Central memory CD8-positive, alpha-beta T cell (primary cell): ENCODE measurements at regions not wholly inside any gene's neighbourhood (a gene's known extent, or its start where the extent isn't known, plus 50 kb on each side); places are given as distances from the start of the nearest gene placed in this dataset.

Experiments used
- ATAC-seq: fragments of 150-1000 bp; cut with Tn5 transposase; replicated peaks from 2 replicates; pipeline ENCODE4 v1.10.0; 2022; ENCODE audit warnings: mild to moderate bottlenecking, moderate FRiP score, moderate number of reproducible peaks; ENCODE audit not compliant: poor library complexity, severe bottlenecking; ENCODE audit errors: extremely low read depth
- DNase-seq, 2 donors: peaks; one replicate each; pipeline ENCODE4 v3.0.0; 2021; ENCODE audit warnings: low spot score in 2 of 2
- H3K27ac Mint-ChIP-seq: one replicate; pipeline ENCODE4 v1.8.0; 2022; ENCODE audit warnings: low read depth, mild to moderate bottlenecking, moderate library complexity, mixed read lengths
- H3K27me3 Mint-ChIP-seq: one replicate; pipeline ENCODE4 v1.8.0; 2022; ENCODE audit warnings: mixed read lengths
- H3K36me3 Mint-ChIP-seq: one replicate; pipeline ENCODE4 v1.8.0; 2022; ENCODE audit warnings: mild to moderate bottlenecking, moderate library complexity, mixed read lengths; ENCODE audit not compliant: insufficient read depth
- H3K4me1 Mint-ChIP-seq: one replicate; pipeline ENCODE4 v1.8.0; 2022; ENCODE audit warnings: mixed read lengths
- H3K4me3 Mint-ChIP-seq: one replicate; pipeline ENCODE4 v1.8.0; 2022; ENCODE audit warnings: mild to moderate bottlenecking, moderate library complexity, mixed read lengths
- H3K9me3 Mint-ChIP-seq: one replicate; pipeline ENCODE4 v1.8.0; 2022; ENCODE audit warnings: mixed read lengths

DNA sequence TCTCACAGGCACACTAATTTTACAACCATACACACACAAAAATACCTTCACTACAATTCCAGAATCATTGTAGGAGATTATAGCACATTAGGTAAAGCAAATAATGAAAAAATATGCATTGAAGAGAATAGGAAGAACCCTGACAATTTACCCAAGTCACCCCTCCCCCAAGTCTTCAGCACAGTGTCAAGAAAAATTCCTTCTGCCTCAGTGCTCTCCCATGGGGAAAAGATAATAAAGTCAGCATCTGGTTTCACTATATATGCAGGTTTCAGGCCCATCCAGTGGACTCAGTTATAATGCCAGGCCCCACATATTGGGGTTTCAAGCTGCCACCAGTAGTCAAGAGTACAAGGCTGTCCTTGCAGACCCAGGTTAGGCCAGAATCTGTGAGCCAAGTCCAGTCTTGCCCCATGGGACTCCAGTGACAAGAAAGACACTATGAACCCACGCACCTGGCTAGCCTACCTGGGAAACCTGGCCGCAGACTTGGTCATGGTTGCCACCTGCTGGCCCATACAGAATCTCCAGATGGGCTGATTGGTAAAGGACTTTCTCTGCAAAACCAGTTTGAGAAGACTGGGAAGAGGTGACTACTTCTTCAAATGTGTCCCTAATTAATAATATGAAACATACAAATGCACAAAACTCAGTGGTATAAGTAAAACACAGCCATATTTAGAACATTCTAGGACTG is 398.6 kb upstream of the FLRT2 start:
- ATAC-seq = no peak
- no peaks in the 10 kb centered on the region for H3K36me3 Mint-ChIP-seq
- no peaks in the 10 kb centered on the region for H3K4me1 Mint-ChIP-seq
- H3K27ac Mint-ChIP-seq = no peak overlapping the region
- no peak for DNase-seq
- no peak overlapping the region for H3K4me3 Mint-ChIP-seq
- H3K9me3 Mint-ChIP-seq = peaks cover 13% of the 10 kb centered on the region
- H3K27me3 Mint-ChIP-seq = no peaks in the 10 kb centered on the region

DNA sequence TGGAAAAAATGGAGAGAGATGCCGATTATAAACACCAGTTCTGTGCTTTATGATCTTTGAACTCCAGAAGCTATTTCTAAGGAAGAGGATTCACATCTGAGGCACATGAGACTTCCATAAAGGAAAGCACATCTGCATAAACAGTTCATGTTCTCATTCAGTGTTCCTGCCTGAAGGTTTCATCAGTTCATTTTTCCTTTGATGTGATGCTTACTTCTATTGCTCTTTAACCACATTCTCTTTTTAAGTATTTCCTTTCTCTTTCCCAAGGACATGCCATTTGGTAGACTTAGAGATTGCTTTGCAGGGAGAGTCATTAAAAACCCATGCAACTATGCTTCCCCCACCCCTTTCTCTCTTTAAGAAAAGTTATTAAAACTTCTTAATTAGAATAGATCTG is 387.0 kb upstream of the FLRT2 start:
- Mint-ChIP-seq H3K4me3 (no peak overlapping the region), H3K4me1 (no peaks in the 10 kb centered on the region), H3K27me3 (no peaks in the 10 kb centered on the region), H3K9me3 (peaks cover 11% of the 10 kb centered on the region), H3K27ac (no peak overlapping the region), H3K36me3 (no peaks in the 10 kb centered on the region)
- ATAC-seq = no peak
- DNase-seq = no peak

DNA sequence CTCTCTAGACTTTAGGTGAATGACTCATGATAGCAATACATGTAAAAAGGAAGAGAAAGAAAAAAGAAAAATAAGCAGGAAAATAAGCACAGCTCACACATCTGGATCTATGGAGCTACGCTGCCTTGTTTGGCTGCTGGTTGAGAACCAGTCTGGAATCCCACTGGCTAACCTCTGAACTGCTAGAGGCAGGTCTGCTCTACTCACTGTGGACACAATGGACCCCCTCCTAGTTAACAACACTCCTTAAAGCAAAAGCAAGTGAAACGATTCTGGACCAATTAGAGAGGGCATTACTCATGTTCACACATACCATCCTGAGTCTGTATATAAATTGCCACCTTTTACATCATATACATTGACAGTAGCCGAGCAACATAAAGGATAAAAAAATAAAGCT is 383.2 kb upstream of the FLRT2 start:
- H3K9me3 Mint-ChIP-seq = peaks cover 12% of the 10 kb centered on the region
- ATAC-seq (no peak), DNase-seq (no peak)
- no peaks in the 10 kb centered on the region for H3K4me1 Mint-ChIP-seq
- no peak overlapping the region for H3K4me3 Mint-ChIP-seq
- H3K27ac Mint-ChIP-seq = no peak overlapping the region
- H3K27me3 Mint-ChIP-seq = no peaks in the 10 kb centered on the region
- H3K36me3 Mint-ChIP-seq = no peaks in the 10 kb centered on the region

DNA sequence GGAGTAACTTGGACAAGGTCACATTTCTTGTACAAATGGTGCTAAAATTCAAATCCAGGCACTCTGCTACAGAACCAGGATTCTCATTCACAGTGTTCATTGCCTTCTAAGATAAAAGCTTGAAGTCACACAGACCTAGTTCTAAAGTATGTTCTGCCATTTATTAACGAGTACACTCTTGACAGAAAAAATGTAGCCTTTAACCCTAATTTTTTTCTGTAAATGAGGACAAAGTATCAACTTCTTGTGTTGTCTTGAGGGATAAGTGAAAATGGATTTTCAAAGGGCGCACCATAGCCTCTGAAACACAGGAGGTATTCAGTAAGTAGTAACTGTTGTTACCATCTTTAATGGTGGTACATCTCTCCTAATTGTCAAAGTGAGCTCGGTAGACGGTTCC is 379.8 kb upstream of the FLRT2 start:
- Mint-ChIP-seq H3K27ac (no peak overlapping the region), H3K27me3 (no peaks in the 10 kb centered on the region), H3K36me3 (no peaks in the 10 kb centered on the region), H3K9me3 (peaks cover 16% of the 10 kb centered on the region), H3K4me3 (no peak overlapping the region), H3K4me1 (no peaks in the 10 kb centered on the region)
- DNase-seq (no peak), ATAC-seq (no peak)

DNA sequence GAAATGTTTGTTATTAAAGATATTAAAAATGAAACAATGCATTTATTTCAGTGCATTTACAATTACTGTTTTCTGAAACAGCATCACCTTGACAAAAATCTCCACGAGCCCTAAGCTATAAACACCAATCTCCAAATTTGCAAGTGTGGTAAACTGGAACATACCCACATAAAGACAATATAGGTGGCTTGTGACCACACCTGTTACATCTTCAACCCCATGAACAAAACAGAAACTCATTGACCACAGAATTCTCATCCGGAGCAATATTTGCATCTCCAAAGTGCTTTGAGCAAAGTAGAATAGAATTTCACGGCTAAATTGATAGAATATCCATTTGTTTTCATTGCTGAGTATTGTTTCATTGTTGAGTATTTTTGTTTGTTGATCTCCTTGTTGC is 375.2 kb upstream of the FLRT2 start:
- Mint-ChIP-seq H3K4me1 (no peaks in the 10 kb centered on the region), H3K9me3 (peaks cover 10% of the 10 kb centered on the region), H3K27me3 (no peaks in the 10 kb centered on the region), H3K27ac (no peak overlapping the region), H3K4me3 (no peak overlapping the region), H3K36me3 (peaks cover 2% of the 10 kb centered on the region)
- DNase-seq = no peak
- no peak for ATAC-seq

DNA sequence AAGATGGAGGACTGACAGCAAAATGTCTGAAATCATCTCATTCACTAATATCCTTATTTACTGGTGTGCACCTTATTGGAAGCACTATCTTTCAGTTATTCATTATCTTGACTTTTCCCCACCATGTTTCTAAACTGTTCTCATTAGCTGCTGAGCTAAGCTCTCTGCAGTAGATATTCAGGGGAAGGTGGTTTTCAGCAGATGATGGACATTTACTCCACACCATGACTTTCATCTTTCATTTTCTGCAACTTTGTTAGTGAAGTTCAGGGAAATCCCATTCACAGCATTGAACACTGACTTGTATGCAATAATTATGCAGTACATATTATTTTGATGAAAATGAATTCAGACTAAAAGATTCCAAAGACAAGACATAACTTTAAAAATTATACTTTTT is 373.6 kb upstream of the FLRT2 start:
- Mint-ChIP-seq H3K27ac (no peak overlapping the region), H3K36me3 (peaks cover 2% of the 10 kb centered on the region), H3K4me1 (no peaks in the 10 kb centered on the region), H3K27me3 (no peaks in the 10 kb centered on the region), H3K9me3 (peaks cover 14% of the 10 kb centered on the region), H3K4me3 (no peak overlapping the region)
- ATAC-seq (no peak), DNase-seq (no peak)

DNA sequence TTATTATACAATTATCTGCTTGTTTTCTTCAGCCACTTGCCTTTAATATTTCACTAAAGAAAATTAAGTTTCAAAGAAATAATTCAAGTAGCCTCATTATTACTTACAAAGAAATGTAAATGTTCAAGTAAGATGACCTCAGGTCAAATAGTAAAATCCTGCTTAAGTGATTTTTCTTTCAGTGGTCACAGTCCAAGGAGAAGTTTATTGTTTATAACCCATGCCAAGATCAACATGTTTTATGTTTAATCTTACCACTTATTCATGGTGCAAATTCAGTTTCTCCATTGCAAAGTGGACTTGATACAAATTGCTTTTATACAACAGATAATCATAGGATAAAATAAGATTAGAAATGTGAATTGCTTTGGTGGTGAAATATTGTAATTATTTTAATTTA is 370.2 kb upstream of the FLRT2 start:
- Mint-ChIP-seq H3K27me3 (no peaks in the 10 kb centered on the region), H3K9me3 (peaks cover 21% of the 10 kb centered on the region), H3K27ac (no peak overlapping the region), H3K4me1 (no peaks in the 10 kb centered on the region), H3K4me3 (no peak overlapping the region), H3K36me3 (peaks cover 2% of the 10 kb centered on the region)
- ATAC-seq (no peak), DNase-seq (no peak)

DNA sequence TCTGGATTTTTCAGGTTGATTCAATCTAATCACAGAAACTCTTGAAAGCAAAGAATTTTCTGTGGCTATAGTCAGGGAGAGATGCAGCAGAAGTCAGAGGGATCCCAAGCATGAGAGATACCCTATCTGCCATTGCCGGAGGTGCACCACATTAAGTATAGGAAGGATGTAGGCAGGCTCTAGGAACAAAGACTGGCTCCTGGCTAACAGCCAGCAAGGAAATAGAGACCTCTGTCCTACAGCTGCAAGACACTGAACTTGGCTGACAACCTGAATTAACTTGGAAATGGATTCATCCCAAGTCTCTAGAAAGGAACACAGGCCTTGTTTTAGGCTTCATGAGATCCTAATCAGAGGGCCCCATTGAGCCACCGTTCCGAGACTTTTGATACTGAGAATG is 364.9 kb upstream of the FLRT2 start:
- H3K36me3 Mint-ChIP-seq = no peaks in the 10 kb centered on the region
- H3K4me3 Mint-ChIP-seq = no peak overlapping the region
- H3K27ac Mint-ChIP-seq = no peak overlapping the region
- ATAC-seq (no peak), DNase-seq (no peak)
- no peaks in the 10 kb centered on the region for H3K4me1 Mint-ChIP-seq
- no peaks in the 10 kb centered on the region for H3K27me3 Mint-ChIP-seq
- H3K9me3 Mint-ChIP-seq = peaks cover 21% of the 10 kb centered on the region

DNA sequence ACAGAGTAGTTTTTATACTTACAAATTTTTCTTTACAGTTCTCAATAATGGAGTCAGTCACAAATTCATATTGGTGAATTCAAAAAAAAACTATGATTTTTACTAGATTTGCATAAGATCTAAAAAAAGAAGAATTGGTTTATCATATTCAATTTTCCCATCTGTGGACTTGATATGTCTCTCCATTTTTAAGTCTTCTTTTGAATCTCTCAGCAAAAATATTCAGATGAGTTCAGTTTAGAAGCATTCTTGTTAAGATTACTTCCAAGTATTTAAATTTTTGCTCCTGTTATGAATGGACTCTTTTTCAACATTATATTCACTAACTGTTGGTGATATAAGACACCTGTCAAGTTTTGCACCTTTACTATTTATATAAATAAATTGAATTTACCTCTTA is 360.6 kb upstream of the FLRT2 start:
- Mint-ChIP-seq H3K27ac (no peak overlapping the region), H3K9me3 (peaks cover 15% of the 10 kb centered on the region), H3K36me3 (no peaks in the 10 kb centered on the region), H3K4me3 (no peak overlapping the region), H3K4me1 (no peaks in the 10 kb centered on the region), H3K27me3 (no peaks in the 10 kb centered on the region)
- DNase-seq (no peak), ATAC-seq (no peak)

DNA sequence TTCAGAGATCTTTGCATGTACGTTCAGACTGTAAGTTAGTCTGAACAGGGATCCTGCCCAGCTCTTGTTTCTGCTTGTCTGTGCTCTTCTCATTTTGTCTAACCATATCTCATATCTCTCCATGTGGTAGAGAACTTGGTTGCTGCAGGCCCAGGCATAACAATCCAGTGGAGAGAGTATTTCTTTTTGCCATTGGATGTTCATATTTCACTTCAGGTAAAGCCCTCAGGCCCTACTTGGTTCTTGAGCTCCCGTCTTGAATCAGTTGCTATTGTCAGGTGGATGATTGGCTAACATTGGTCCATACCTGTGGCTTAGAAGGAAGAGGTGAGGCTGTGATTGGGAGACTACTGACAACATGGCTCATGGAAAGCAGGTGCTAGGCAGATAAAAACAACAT is 357.7 kb upstream of the FLRT2 start:
- ATAC-seq (no peak), DNase-seq (no peak)
- Mint-ChIP-seq H3K4me3 (no peak overlapping the region), H3K27me3 (no peaks in the 10 kb centered on the region), H3K9me3 (peaks cover 21% of the 10 kb centered on the region), H3K4me1 (no peaks in the 10 kb centered on the region), H3K36me3 (peaks cover 2% of the 10 kb centered on the region), H3K27ac (no peak overlapping the region)

DNA sequence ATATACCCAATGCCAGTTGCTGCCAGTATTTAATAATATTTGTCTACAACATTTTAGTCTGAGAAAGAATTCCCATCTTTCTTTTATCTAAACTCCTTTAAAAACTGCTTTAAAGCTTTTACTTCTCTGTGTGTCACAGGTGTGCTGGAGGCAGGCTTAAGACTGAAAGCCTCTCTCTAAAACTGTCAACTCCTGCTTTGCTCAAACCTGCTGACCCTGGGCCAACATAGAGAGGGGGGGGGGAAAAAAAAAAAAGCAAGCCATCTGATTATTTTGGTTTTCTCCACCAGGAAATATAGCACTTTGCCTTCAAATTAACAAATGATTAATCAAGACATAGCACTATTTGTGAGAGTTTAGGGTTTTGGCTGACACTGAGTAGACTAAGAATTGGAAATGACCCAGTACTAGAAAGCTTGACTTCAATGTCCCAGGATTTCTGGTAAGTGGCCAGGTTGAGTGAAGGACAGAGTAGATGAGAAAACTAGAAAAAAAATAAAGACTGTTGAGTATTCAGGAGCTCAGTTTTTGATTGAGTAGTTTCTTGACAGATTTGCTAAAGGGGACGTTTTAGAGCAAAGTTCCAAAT is 357.0 kb upstream of the FLRT2 start:
- no peaks in the 10 kb centered on the region for H3K4me1 Mint-ChIP-seq
- peaks cover 2% of the 10 kb centered on the region for H3K36me3 Mint-ChIP-seq
- H3K9me3 Mint-ChIP-seq = peaks cover 26% of the 10 kb centered on the region
- no peaks in the 10 kb centered on the region for H3K27me3 Mint-ChIP-seq
- no peak overlapping the region for H3K27ac Mint-ChIP-seq
- DNase-seq (no peak), ATAC-seq (no peak)
- no peak overlapping the region for H3K4me3 Mint-ChIP-seq

DNA sequence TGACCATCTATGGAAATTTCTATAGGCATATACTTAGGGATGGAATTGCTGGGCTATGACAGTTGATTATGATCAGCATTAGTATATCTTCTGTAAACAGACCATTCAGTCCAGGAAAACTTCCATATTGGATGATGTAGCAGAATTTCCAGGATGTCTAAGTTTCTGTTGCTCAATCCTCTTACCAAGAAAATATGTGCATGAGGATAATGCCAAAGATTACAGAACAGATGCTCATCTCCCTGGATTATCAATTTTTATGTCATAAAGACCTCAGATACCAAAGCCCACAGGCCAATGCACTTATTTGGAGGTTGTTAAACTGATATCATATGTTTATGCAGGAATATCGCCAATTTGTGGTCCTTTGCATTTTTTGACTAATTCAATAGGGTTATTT is 354.4 kb upstream of the FLRT2 start:
- Mint-ChIP-seq H3K27ac (no peak overlapping the region), H3K4me3 (no peak overlapping the region), H3K9me3 (peaks cover 33% of the 10 kb centered on the region), H3K27me3 (no peaks in the 10 kb centered on the region), H3K4me1 (no peaks in the 10 kb centered on the region), H3K36me3 (peaks cover 2% of the 10 kb centered on the region)
- ATAC-seq (no peak), DNase-seq (no peak)

DNA sequence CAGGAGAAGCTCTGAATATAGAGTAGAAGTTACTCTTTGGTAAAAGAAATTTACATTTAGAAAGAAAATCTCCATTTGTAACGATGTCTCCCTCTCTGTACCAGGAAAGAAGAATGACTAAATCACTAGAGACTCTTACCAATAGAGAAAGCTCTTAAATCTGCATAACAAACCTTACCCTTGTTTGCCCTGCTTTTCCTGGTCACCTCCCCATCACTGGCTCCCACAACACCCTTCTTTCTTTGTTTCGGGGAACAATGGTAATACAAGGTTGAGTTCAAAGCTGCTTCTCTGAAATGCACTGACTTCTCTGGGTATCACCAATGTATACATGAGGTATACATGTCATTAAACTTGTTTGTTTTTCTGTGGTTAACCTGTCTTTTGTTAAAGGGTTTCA is 351.1 kb upstream of the FLRT2 start:
- Mint-ChIP-seq H3K9me3 (peaks cover 29% of the 10 kb centered on the region), H3K4me3 (no peak overlapping the region), H3K4me1 (no peaks in the 10 kb centered on the region), H3K27ac (no peak overlapping the region), H3K27me3 (no peaks in the 10 kb centered on the region), H3K36me3 (peaks cover 2% of the 10 kb centered on the region)
- no peak for ATAC-seq
- DNase-seq = no peak
